ENCODE measurements at regions not wholly inside any gene's neighbourhood (a gene's known extent, or its start where the extent isn't known, plus 50 kb on each side); places are given as distances from the start of the nearest gene placed in this dataset.

- TF ChIP-seq ZNF416 (tag by site-specific recombination; IDR thresholded peaks at IDR 0.05) (no peak), CTCF (tag by site-specific recombination; IDR thresholded peaks at IDR 0.05) (no peak), PRDM10 (tag by site-specific recombination; IDR thresholded peaks at IDR 0.05) (no peak), ZBTB8A (tag by site-specific recombination; IDR thresholded peaks at IDR 0.05) (no peak), ZNF138 (tag by site-specific recombination; IDR thresholded peaks at IDR 0.05; ENCODE audit: borderline replicate concordance) (no peak), ZNF521 (tag by site-specific recombination; IDR thresholded peaks at IDR 0.05) (no peak), ZNF785 (tag by site-specific recombination; IDR thresholded peaks at IDR 0.05) (no peak), TCF7L2 (IDR thresholded peaks at IDR 0.05; ENCODE audit: borderline replicate concordance, low read depth, low read length) (no peak), TSHZ1 (tag by site-specific recombination; IDR thresholded peaks at IDR 0.05; ENCODE audit: borderline replicate concordance) (no peak), OSR2 (tag by site-specific recombination; IDR thresholded peaks at IDR 0.05) (no peak), ZSCAN5A (tag by site-specific recombination; IDR thresholded peaks at IDR 0.05) (no peak), ZNF280C (tag by site-specific recombination; IDR thresholded peaks at IDR 0.05) (no peak)
Measured at GRCh38 chr3:162984746-162985145, 1488.1 kb downstream of the OTOL1 start.
